DND-41 (cell line): ENCODE measurements at regions not wholly inside any gene's neighbourhood (a gene's known extent, or its start where the extent isn't known, plus 50 kb on each side); places are given as distances from the start of the nearest gene placed in this dataset.

Experiments
- EZH2 ChIP-seq: IDR thresholded peaks from 3 replicates; pipeline ENCODE4 v1.6.1; 2012; ENCODE audit warnings: borderline replicate concordance, low read depth, mild to moderate bottlenecking, moderate library complexity, low read length, inconsistent platforms; ENCODE audit not compliant: severe bottlenecking
- TF ChIP-seq, protein P1 (sequence below): IDR thresholded peaks from 2 replicates; pipeline ENCODE4 v1.5.1; 2012; ENCODE audit warnings: borderline replicate concordance, low read length, moderate library complexity, mild to moderate bottlenecking; ENCODE audit not compliant: poor library complexity, severe bottlenecking; ENCODE audit errors: extremely low read depth

DNA sequence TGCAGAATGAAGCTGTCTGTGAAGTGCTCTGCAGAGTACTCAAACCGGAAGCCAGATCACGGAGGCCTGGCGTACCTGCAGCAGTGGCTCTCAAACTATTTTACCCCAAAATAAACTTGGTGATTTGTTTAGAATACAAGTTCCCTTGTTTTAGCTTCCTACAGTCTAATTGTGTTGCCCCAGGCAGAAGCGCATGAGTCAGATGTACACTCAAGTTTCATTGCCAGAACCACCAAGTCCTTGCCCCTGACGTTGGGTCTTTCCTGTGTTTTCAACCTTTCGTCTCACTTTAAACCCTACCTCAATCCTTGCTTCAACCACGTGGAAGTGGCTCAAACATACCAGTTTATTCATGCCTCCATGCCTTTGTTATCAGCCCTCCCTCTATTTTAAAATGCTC is 66.2 kb upstream of the SLC7A11 start:
- no peak for TF ChIP-seq EZH2
- TF ChIP-seq, protein P1, sequence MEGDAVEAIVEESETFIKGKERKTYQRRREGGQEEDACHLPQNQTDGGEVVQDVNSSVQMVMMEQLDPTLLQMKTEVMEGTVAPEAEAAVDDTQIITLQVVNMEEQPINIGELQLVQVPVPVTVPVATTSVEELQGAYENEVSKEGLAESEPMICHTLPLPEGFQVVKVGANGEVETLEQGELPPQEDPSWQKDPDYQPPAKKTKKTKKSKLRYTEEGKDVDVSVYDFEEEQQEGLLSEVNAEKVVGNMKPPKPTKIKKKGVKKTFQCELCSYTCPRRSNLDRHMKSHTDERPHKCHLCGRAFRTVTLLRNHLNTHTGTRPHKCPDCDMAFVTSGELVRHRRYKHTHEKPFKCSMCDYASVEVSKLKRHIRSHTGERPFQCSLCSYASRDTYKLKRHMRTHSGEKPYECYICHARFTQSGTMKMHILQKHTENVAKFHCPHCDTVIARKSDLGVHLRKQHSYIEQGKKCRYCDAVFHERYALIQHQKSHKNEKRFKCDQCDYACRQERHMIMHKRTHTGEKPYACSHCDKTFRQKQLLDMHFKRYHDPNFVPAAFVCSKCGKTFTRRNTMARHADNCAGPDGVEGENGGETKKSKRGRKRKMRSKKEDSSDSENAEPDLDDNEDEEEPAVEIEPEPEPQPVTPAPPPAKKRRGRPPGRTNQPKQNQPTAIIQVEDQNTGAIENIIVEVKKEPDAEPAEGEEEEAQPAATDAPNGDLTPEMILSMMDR = no peak
